ENCODE measurements at regions not wholly inside any gene's neighbourhood (a gene's known extent, or its start where the extent isn't known, plus 50 kb on each side); places are given as distances from the start of the nearest gene placed in this dataset.

DNA sequence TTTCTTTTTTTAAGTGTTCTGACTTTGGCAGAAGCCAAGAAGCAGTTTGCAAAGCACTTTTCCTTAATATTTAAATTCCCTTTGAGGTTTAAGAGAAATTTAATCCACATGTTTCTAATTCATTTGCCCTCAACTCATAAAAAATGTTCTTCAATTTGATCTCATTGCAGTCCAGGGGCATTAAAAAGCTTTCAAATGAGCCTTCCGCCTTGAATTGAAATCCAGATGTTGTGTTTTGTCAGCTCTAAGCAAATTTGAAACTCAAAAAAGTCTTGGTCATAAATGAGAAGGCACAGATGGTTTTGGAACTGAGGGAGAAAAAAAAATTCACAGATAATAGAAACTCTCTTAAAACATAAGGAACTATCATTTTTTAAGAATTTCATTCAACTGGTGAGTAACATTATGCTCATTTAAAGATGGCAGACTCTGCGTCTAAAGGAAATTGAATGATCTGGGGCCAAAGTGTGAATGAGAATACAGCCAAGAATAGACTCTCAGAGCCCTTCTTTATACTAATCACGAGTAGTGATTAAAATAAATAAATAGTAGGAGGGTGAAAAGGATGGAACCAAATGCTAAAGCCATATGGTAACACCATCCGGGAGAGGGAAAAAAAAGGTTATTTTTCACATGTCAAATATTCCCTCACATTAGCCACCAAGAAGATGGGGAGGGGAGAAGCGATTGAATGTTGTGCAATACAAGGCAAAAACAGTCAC lies 1304.7 kb downstream of the CDH8 start:
- no peaks in the 10 kb centered on the region for H3K27me3 Mint-ChIP-seq (ENCODE audit: unreplicated experiment)

GRCh38 chr16:60729051-60729450 lies 1307.2 kb downstream of the CDH8 start:
- H3K4me3 Mint-ChIP-seq (ENCODE audit: unreplicated experiment): no peak overlapping the region
- no peaks in the 10 kb centered on the region for H3K4me1 Mint-ChIP-seq (ENCODE audit: low read depth, unreplicated experiment)
- no peaks in the 10 kb centered on the region for H3K27me3 Mint-ChIP-seq (ENCODE audit: unreplicated experiment)
- H3K36me3 Mint-ChIP-seq (ENCODE audit: unreplicated experiment): no peaks in the 10 kb centered on the region
- H3K9me3 Mint-ChIP-seq (ENCODE audit: unreplicated experiment): no peaks in the 10 kb centered on the region
- no peak overlapping the region for H3K27ac Mint-ChIP-seq (ENCODE audit: unreplicated experiment)
- no peak for DNase-seq
- TF ChIP-seq, protein P1, sequence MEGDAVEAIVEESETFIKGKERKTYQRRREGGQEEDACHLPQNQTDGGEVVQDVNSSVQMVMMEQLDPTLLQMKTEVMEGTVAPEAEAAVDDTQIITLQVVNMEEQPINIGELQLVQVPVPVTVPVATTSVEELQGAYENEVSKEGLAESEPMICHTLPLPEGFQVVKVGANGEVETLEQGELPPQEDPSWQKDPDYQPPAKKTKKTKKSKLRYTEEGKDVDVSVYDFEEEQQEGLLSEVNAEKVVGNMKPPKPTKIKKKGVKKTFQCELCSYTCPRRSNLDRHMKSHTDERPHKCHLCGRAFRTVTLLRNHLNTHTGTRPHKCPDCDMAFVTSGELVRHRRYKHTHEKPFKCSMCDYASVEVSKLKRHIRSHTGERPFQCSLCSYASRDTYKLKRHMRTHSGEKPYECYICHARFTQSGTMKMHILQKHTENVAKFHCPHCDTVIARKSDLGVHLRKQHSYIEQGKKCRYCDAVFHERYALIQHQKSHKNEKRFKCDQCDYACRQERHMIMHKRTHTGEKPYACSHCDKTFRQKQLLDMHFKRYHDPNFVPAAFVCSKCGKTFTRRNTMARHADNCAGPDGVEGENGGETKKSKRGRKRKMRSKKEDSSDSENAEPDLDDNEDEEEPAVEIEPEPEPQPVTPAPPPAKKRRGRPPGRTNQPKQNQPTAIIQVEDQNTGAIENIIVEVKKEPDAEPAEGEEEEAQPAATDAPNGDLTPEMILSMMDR (IDR thresholded peaks at IDR 0.05; ENCODE audit: partially characterized antibody, unreplicated experiment): no peak

More for the DNA sequence above, 1304.7 kb downstream of the CDH8 start:
- H3K4me3 Mint-ChIP-seq (ENCODE audit: unreplicated experiment): no peak overlapping the region
- TF ChIP-seq, protein P1 (IDR thresholded peaks at IDR 0.05; ENCODE audit: partially characterized antibody, unreplicated experiment): no peak
- H3K9me3 Mint-ChIP-seq (ENCODE audit: unreplicated experiment): no peaks in the 10 kb centered on the region
- no peak for DNase-seq
- H3K4me1 Mint-ChIP-seq (ENCODE audit: low read depth, unreplicated experiment): no peaks in the 10 kb centered on the region
- no peaks in the 10 kb centered on the region for H3K36me3 Mint-ChIP-seq (ENCODE audit: unreplicated experiment)
- no peak overlapping the region for H3K27ac Mint-ChIP-seq (ENCODE audit: unreplicated experiment)

DNA sequence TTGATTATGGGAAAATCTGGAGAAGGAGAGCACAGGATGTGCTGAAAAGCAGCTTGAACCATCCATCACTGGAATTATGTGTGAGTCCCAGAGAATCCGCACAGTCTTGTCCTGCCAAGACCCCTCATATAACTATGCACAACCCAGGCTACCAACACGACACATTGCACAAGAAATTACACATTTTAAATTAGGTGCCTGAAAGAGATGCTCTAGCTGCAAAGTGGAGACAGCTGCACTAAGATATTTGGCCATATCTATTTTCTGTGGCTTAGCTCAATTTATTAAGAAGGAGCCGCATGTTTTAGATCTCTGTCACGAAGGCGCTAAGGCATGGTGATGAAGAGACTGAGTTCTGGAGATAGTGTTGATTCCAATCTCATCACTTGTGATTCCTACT lies 1308.4 kb downstream of the CDH8 start:
- TF ChIP-seq, protein P1 (IDR thresholded peaks at IDR 0.05; ENCODE audit: partially characterized antibody, unreplicated experiment): no peak
- Mint-ChIP-seq H3K4me3 (ENCODE audit: unreplicated experiment) (no peak overlapping the region), H3K27me3 (ENCODE audit: unreplicated experiment) (no peaks in the 10 kb centered on the region), H3K36me3 (ENCODE audit: unreplicated experiment) (no peaks in the 10 kb centered on the region), H3K4me1 (ENCODE audit: low read depth, unreplicated experiment) (no peaks in the 10 kb centered on the region), H3K9me3 (ENCODE audit: unreplicated experiment) (no peaks in the 10 kb centered on the region), H3K27ac (ENCODE audit: unreplicated experiment) (no peak overlapping the region)
- DNase-seq: no peak

- no peak for DNase-seq
- peaks cover 12% of the 10 kb centered on the region for H3K36me3 Mint-ChIP-seq (ENCODE audit: unreplicated experiment)
- TF ChIP-seq, protein P1 (IDR thresholded peaks at IDR 0.05; ENCODE audit: partially characterized antibody, unreplicated experiment): no peak
- no peaks in the 10 kb centered on the region for H3K27me3 Mint-ChIP-seq (ENCODE audit: unreplicated experiment)
- no peak overlapping the region for H3K4me3 Mint-ChIP-seq (ENCODE audit: unreplicated experiment)
- no peaks in the 10 kb centered on the region for H3K4me1 Mint-ChIP-seq (ENCODE audit: low read depth, unreplicated experiment)
- peaks cover 1% of the 10 kb centered on the region for H3K9me3 Mint-ChIP-seq (ENCODE audit: unreplicated experiment)
- H3K27ac Mint-ChIP-seq (ENCODE audit: unreplicated experiment): no peak overlapping the region
Measured at GRCh38 chr16:60720060-60720459, 1316.2 kb downstream of the CDH8 start.

GRCh38 chr16:60717808-60718207 lies 1318.4 kb downstream of the CDH8 start:
- no peak overlapping the region for H3K27ac Mint-ChIP-seq (ENCODE audit: unreplicated experiment)
- no peaks in the 10 kb centered on the region for H3K27me3 Mint-ChIP-seq (ENCODE audit: unreplicated experiment)
- H3K36me3 Mint-ChIP-seq (ENCODE audit: unreplicated experiment): peaks cover 12% of the 10 kb centered on the region
- no peak for DNase-seq
- TF ChIP-seq, protein P1 (IDR thresholded peaks at IDR 0.05; ENCODE audit: partially characterized antibody, unreplicated experiment): no peak
- H3K4me3 Mint-ChIP-seq (ENCODE audit: unreplicated experiment): no peak overlapping the region
- peaks cover 1% of the 10 kb centered on the region for H3K9me3 Mint-ChIP-seq (ENCODE audit: unreplicated experiment)
- H3K4me1 Mint-ChIP-seq (ENCODE audit: low read depth, unreplicated experiment): no peaks in the 10 kb centered on the region

Measured in glutamatergic neuron (in vitro differentiated cells).